ENCODE measurements at regions not wholly inside any gene's neighbourhood (a gene's known extent, or its start where the extent isn't known, plus 50 kb on each side); places are given as distances from the start of the nearest gene placed in this dataset.

DNA sequence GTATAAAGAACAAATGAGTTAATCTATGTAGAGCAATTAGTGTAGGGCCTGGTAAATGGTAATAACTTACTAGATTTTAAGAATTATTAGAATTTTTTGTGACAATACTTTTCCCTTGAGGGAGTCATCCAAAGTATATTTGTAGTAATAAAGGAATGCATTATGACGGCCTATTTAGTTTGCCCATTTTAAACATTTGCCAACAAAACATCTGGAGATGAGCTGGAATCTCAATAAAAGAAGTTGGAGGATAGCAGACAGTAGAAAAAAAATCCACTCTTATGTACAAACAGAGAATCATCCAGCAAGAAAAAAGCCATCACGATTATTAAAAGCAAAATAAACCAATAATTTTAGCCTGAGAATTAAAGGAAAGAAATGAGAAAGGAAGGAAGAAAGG is 567.3 kb upstream of the ADAMTS5 start:
- Histone ChIP-seq H3K9ac (ENCODE audit: low read length) (no peak overlapping the region), H3F3A (ENCODE audit: insufficient read depth) (no peaks in the 10 kb centered on the region), H3K4me2 (ENCODE audit: low read depth, low read length, poor library complexity, severe bottlenecking) (no peak overlapping the region), H3K9me3 (ENCODE audit: insufficient read depth, low read length) (no peaks in the 10 kb centered on the region; the same call in 1 of the 2 replicates), H3K27me3 (ENCODE audit: low read length) (no peaks in the 10 kb centered on the region), H3K36me3 (ENCODE audit: low read length) (no peaks in the 10 kb centered on the region), H4K20me1 (ENCODE audit: low read depth, low read length) (no peaks in the 10 kb centered on the region), H3K79me2 (ENCODE audit: insufficient read depth, low read length) (no peaks in the 10 kb centered on the region), H3K4me3 (ENCODE audit: insufficient read depth, low read length, poor library complexity, severe bottlenecking) (no peak overlapping the region), H2AFZ (ENCODE audit: low read depth, low read length, severe bottlenecking) (no peak overlapping the region), H3K27ac (ENCODE audit: low read depth, low read length) (no peak overlapping the region), H3K9me2 (replicated peaks; ENCODE audit: insufficient read depth, low read length) (no peaks in the 10 kb centered on the region)
- TF ChIP-seq, protein P1, sequence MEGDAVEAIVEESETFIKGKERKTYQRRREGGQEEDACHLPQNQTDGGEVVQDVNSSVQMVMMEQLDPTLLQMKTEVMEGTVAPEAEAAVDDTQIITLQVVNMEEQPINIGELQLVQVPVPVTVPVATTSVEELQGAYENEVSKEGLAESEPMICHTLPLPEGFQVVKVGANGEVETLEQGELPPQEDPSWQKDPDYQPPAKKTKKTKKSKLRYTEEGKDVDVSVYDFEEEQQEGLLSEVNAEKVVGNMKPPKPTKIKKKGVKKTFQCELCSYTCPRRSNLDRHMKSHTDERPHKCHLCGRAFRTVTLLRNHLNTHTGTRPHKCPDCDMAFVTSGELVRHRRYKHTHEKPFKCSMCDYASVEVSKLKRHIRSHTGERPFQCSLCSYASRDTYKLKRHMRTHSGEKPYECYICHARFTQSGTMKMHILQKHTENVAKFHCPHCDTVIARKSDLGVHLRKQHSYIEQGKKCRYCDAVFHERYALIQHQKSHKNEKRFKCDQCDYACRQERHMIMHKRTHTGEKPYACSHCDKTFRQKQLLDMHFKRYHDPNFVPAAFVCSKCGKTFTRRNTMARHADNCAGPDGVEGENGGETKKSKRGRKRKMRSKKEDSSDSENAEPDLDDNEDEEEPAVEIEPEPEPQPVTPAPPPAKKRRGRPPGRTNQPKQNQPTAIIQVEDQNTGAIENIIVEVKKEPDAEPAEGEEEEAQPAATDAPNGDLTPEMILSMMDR (IDR thresholded peaks at IDR 0.05; ENCODE audit: insufficient read depth, low read length, poor library complexity, severe bottlenecking), result no peak
- no peak for TF ChIP-seq EZH2phosphoT487 (conservative IDR thresholded peaks at IDR 0.05; ENCODE audit: low read length)

DNA sequence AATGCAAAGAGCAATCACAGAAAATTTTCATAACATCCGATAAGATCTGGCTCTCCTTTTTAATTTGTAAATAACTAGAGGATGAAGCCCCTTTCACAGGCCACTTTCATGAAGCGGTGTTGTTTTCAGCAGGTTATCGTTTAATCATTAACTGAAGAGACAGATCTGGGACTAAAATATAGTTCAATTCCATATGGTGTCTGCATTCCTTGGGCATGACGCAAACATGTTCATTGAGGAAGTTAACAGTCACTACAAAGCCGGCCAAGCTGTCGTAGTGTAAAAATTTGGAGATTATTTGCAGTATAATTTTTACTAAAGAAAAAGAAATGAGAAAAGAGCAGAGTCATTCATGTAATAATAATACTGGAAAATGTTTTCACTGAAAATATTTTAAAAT is 565.2 kb upstream of the ADAMTS5 start:
- H2AFZ ChIP-seq (ENCODE audit: low read depth, low read length, severe bottlenecking), result no peak overlapping the region
- no peaks in the 10 kb centered on the region for H3F3A ChIP-seq (ENCODE audit: insufficient read depth)
- H3K4me2 ChIP-seq (ENCODE audit: low read depth, low read length, poor library complexity, severe bottlenecking), result no peak overlapping the region
- no peak overlapping the region for H3K4me3 ChIP-seq (ENCODE audit: insufficient read depth, low read length, poor library complexity, severe bottlenecking)
- no peak overlapping the region for H3K9ac ChIP-seq (ENCODE audit: low read length)
- no peak overlapping the region for H3K27ac ChIP-seq (ENCODE audit: low read depth, low read length)
- no peaks in the 10 kb centered on the region; the same call in 1 of the 2 replicates for H3K9me3 ChIP-seq (ENCODE audit: insufficient read depth, low read length)
- no peaks in the 10 kb centered on the region for H4K20me1 ChIP-seq (ENCODE audit: low read depth, low read length)
- no peaks in the 10 kb centered on the region for H3K27me3 ChIP-seq (ENCODE audit: low read length)
- no peaks in the 10 kb centered on the region for H3K9me2 ChIP-seq (replicated peaks; ENCODE audit: insufficient read depth, low read length)
- H3K36me3 ChIP-seq (ENCODE audit: low read length), result no peaks in the 10 kb centered on the region
- TF ChIP-seq, protein P1 (IDR thresholded peaks at IDR 0.05; ENCODE audit: insufficient read depth, low read length, poor library complexity, severe bottlenecking), result no peak
- TF ChIP-seq EZH2phosphoT487 (conservative IDR thresholded peaks at IDR 0.05; ENCODE audit: low read length), result no peak
- H3K79me2 ChIP-seq (ENCODE audit: insufficient read depth, low read length), result no peaks in the 10 kb centered on the region

DNA sequence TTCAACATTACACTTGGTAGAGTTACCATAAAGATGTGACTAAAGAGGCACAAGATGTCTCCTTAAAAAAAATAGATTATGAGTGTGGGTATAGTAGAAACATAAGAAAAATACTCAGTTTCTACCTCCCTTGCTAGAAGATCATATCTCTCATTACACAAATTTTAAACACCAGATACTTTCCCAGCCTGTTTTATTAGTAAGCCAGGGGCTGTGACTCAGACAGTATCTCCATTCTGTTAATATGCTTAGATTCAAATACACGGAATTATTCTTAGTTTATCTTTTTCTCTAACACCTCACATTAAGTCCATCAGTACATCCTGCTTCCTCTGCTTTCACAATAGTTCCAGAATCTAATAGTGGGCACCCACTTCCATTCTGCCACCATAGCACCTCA is 561.8 kb upstream of the ADAMTS5 start:
- Histone ChIP-seq H3K79me2 (ENCODE audit: insufficient read depth, low read length) (no peaks in the 10 kb centered on the region), H3K9ac (ENCODE audit: low read length) (no peak overlapping the region), H3K27ac (ENCODE audit: low read depth, low read length) (no peak overlapping the region), H3K4me3 (ENCODE audit: insufficient read depth, low read length, poor library complexity, severe bottlenecking) (no peak overlapping the region), H3K27me3 (ENCODE audit: low read length) (no peaks in the 10 kb centered on the region), H2AFZ (ENCODE audit: low read depth, low read length, severe bottlenecking) (no peak overlapping the region), H4K20me1 (ENCODE audit: low read depth, low read length) (no peaks in the 10 kb centered on the region), H3K9me3 (ENCODE audit: insufficient read depth, low read length) (no peaks in the 10 kb centered on the region; the same call in 1 of the 2 replicates), H3K9me2 (replicated peaks; ENCODE audit: insufficient read depth, low read length) (no peaks in the 10 kb centered on the region), H3K36me3 (ENCODE audit: low read length) (no peaks in the 10 kb centered on the region), H3K4me2 (ENCODE audit: low read depth, low read length, poor library complexity, severe bottlenecking) (no peak overlapping the region), H3F3A (ENCODE audit: insufficient read depth) (no peaks in the 10 kb centered on the region)
- TF ChIP-seq EZH2phosphoT487 (conservative IDR thresholded peaks at IDR 0.05; ENCODE audit: low read length), result no peak
- TF ChIP-seq, protein P1 (IDR thresholded peaks at IDR 0.05; ENCODE audit: insufficient read depth, low read length, poor library complexity, severe bottlenecking), result no peak
